ENCODE measurements at regions not wholly inside any gene's neighbourhood (a gene's known extent, or its start where the extent isn't known, plus 50 kb on each side); places are given as distances from the start of the nearest gene placed in this dataset.

DNA sequence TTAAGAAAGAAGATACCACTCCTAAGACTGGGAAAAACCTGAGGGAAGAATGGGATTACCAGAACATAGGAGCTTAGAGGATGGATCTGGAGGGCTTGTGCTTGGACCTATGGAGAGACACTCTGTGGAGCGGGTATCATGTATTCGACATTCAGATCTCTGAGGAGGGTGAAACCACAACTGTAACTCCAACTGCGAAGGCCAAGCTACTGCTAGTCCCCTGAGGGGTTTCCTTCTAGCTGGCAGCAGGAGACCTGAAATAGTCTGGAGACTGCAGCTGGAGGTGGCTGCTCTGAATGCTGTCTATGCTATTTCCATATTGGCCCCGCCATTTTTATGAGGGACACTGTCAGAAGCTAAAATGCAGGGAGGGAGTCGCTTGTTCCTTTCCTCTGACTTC, 462.3 kb downstream of the PTPRC start:
- TF ChIP-seq, protein P1, sequence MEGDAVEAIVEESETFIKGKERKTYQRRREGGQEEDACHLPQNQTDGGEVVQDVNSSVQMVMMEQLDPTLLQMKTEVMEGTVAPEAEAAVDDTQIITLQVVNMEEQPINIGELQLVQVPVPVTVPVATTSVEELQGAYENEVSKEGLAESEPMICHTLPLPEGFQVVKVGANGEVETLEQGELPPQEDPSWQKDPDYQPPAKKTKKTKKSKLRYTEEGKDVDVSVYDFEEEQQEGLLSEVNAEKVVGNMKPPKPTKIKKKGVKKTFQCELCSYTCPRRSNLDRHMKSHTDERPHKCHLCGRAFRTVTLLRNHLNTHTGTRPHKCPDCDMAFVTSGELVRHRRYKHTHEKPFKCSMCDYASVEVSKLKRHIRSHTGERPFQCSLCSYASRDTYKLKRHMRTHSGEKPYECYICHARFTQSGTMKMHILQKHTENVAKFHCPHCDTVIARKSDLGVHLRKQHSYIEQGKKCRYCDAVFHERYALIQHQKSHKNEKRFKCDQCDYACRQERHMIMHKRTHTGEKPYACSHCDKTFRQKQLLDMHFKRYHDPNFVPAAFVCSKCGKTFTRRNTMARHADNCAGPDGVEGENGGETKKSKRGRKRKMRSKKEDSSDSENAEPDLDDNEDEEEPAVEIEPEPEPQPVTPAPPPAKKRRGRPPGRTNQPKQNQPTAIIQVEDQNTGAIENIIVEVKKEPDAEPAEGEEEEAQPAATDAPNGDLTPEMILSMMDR (IDR thresholded peaks at IDR 0.05; ENCODE audit: low read depth, low read length), result no peak
- TF ChIP-seq EZH2phosphoT487 (IDR thresholded peaks at IDR 0.05; ENCODE audit: low read depth), result no peak

Measured in OCI-LY3 (cell line).